GM04503 (cell line): ENCODE measurements at regions not wholly inside any gene's neighbourhood (a gene's known extent, or its start where the extent isn't known, plus 50 kb on each side); places are given as distances from the start of the nearest gene placed in this dataset.
A peak's percentile ranks its signal among the peaks of the same experiment; 100 is the strongest.

Source experiments
- DNase-seq: peaks from one replicate; pipeline ENCODE4 v3.0.0-alpha.2; 2012; ENCODE audit warnings: low read depth

GRCh38 chr1:73953586-73953985, 244.4 kb downstream of the LRRIQ3 start:
- no peak for DNase-seq

- DNase-seq: no peak
Measured at GRCh38 chr1:73953186-73953585, 244.8 kb downstream of the LRRIQ3 start.

GRCh38 chr1:73948055-73948454, 249.9 kb downstream of the LRRIQ3 start:
- no peak for DNase-seq

GRCh38 chr1:73947009-73947408, 251.0 kb downstream of the LRRIQ3 start:
- no peak for DNase-seq

- DNase-seq: no peak
Measured at GRCh38 chr1:73943270-73943669, 254.7 kb downstream of the LRRIQ3 start.

- DNase-seq: no peak
Measured at GRCh38 chr1:73930293-73930692, 267.7 kb downstream of the LRRIQ3 start.

- no peak for DNase-seq
Measured at GRCh38 chr1:73914951-73915350, 283.0 kb downstream of the LRRIQ3 start.

- no peak for DNase-seq
Measured at GRCh38 chr1:73913025-73913424, 285.0 kb downstream of the LRRIQ3 start.

- DNase-seq: no peak
Measured at GRCh38 chr1:73911849-73912248, 286.1 kb downstream of the LRRIQ3 start.

- peak; percentile 19 for DNase-seq
Measured at GRCh38 chr1:73910466-73910865, 287.5 kb downstream of the LRRIQ3 start.

- DNase-seq: no peak
Measured at GRCh38 chr1:73910062-73910461, 287.9 kb downstream of the LRRIQ3 start.

- DNase-seq: no peak
Measured at GRCh38 chr1:73909043-73909562, 288.9 kb downstream of the LRRIQ3 start.

GRCh38 chr1:73907051-73907450, 290.9 kb downstream of the LRRIQ3 start:
- DNase-seq: no peak

- DNase-seq: no peak
Measured at GRCh38 chr1:73903092-73903491, 294.9 kb downstream of the LRRIQ3 start.

- DNase-seq: no peak
Measured at GRCh38 chr1:73901738-73902137, 296.2 kb downstream of the LRRIQ3 start.

GRCh38 chr1:73899311-73899710, 298.7 kb downstream of the LRRIQ3 start:
- DNase-seq: no peak

GRCh38 chr1:73898540-73898939, 299.4 kb downstream of the LRRIQ3 start:
- DNase-seq: no peak

- DNase-seq: no peak
Measured at GRCh38 chr1:73887412-73887811, 310.6 kb downstream of the LRRIQ3 start.

GRCh38 chr1:73886716-73887115, 311.3 kb downstream of the LRRIQ3 start:
- DNase-seq: no peak

- no peak for DNase-seq
Measured at GRCh38 chr1:73874806-73875205, 323.2 kb downstream of the LRRIQ3 start.

GRCh38 chr1:73868810-73869336, 329.1 kb downstream of the LRRIQ3 start:
- no peak for DNase-seq

- DNase-seq: no peak
Measured at GRCh38 chr1:73862355-73862754, 335.6 kb downstream of the LRRIQ3 start.

GRCh38 chr1:73860421-73860950, 337.5 kb downstream of the LRRIQ3 start:
- no peak for DNase-seq

- DNase-seq: no peak
Measured at GRCh38 chr1:73859227-73859626, 338.7 kb downstream of the LRRIQ3 start.
